K562 (cell line): ENCODE measurements at regions not wholly inside any gene's neighbourhood (a gene's known extent, or its start where the extent isn't known, plus 50 kb on each side); places are given as distances from the start of the nearest gene placed in this dataset.

Experiments
- ATAC-seq: fragments of 200-7000 bp; cut with Tn5 transposase; 3 replicates; pipeline ENCODE4 v1.9.1; 2020; ENCODE audit warnings: moderate library complexity
- BruUV-seq: library from RNA; stranded (reverse); fragments of 400-500 nt; replicated peaks from 2 replicates; lab custom pipeline; 2021; lab: Mats Ljungman, UMichigan
- CTCF ChIA-PET: fragments of 300-600 bp; formaldehyde crosslinking; extraction: SDS; loops from one replicate; lab custom pipeline; 2021; ENCODE audit warnings: low intra/inter-chr PET ratio; lab: Yijun Ruan, JAX
- POLR2A ChIA-PET: fragments of 300-600, 350-650 bp; sonication (Branson Sonifier 250); formaldehyde crosslinking; extraction: SDS; loops from one replicate; lab custom pipeline; 2021; ENCODE audit warnings: antibody characterized with exemption, inconsistent platforms; lab: Yijun Ruan, JAX
- DNase-seq, 4 experiments: peaks; one replicate each; pipeline versions ENCODE4 v3.0.0 to v3.0.0-alpha.2; 2011 to 2018; ENCODE audit warnings: low spot score in 3 of 4, mixed read lengths in 3 of 4; ENCODE audit errors: extremely low read depth in 1 of 4
- FAIRE-seq: peaks from 2 replicates; lab custom pipeline; 2011; peaks lifted over from hg19 to GRCh38; lab: Jason Lieb, UNC
- H2AFZ ChIP-seq: 2 replicates; pipeline ENCODE4 v1.6.0; 2011; ENCODE audit warnings: low read depth, low read length, control low read depth, inconsistent platforms
- H3K27ac ChIP-seq: fragments of 200-600 bp; 3 replicates; pipeline ENCODE4 v1.8.0; 2011; ENCODE audit warnings: low read depth, mild to moderate bottlenecking, control low read depth, inconsistent platforms, low read length, moderate library complexity, mixed read lengths; ENCODE audit errors: extremely low read depth
- H3K27me3 ChIP-seq, 2 experiments: fragments of 300-600 bp in 1 of 2; 2 replicates in 1 of 2; 3 replicates in 1 of 2; pipeline versions ENCODE4 v1.6.0 to v1.8.0; 2011; ENCODE audit warnings: inconsistent platforms in 2 of 2, low read length in 2 of 2, mild to moderate bottlenecking in 1 of 2, mixed read lengths in 1 of 2, moderate library complexity in 1 of 2; ENCODE audit not compliant: control insufficient read depth in 2 of 2, insufficient read depth in 2 of 2
- H3K36me3 ChIP-seq: fragments of 300-600 bp; 3 replicates; pipeline ENCODE4 v1.8.0; 2011; ENCODE audit warnings: mild to moderate bottlenecking, low read length, inconsistent platforms; ENCODE audit not compliant: control insufficient read depth, insufficient read depth
- H3K4me1 ChIP-seq, 2 experiments: fragments of 200-600 bp in 1 of 2; replicated peaks in 1 of 2; 2 replicates in 1 of 2; 3 replicates in 1 of 2; pipeline versions ENCODE4 v1.5.1 to v1.8.0; 2011; ENCODE audit warnings: inconsistent platforms in 2 of 2, low read length in 2 of 2, mild to moderate bottlenecking in 1 of 2, mixed read lengths in 1 of 2, moderate library complexity in 1 of 2; ENCODE audit not compliant: control insufficient read depth in 2 of 2, insufficient read depth in 2 of 2
- H3K4me2 ChIP-seq: 2 replicates; pipeline ENCODE4 v1.6.1; 2011; ENCODE audit warnings: low read length, control low read depth, inconsistent platforms, mixed read lengths; ENCODE audit not compliant: insufficient read depth
- H3K4me3 ChIP-seq: fragments of 200-600 bp; sonication (generic), shearing (Covaris generic); 2 replicates; pipeline ENCODE4 v1.5.1; 2016; ENCODE audit warnings: control low read depth, inconsistent platforms
- H3K79me2 ChIP-seq: fragments of 200-600 bp; 3 replicates; pipeline ENCODE4 v1.8.0; 2011; ENCODE audit warnings: low read length, inconsistent platforms; ENCODE audit not compliant: control insufficient read depth, insufficient read depth
- H3K9ac ChIP-seq, 2 experiments: 2 replicates each; pipeline versions ENCODE4 v1.6.0 to v1.6.1; 2011; ENCODE audit warnings: low read depth in 2 of 2, low read length in 2 of 2, control low read depth in 1 of 2, inconsistent platforms in 1 of 2, mild to moderate bottlenecking in 1 of 2, mixed read lengths in 1 of 2; ENCODE audit not compliant: insufficient read depth in 1 of 2
- H3K9me1 ChIP-seq: one replicate; pipeline ENCODE4 v1.6.0; 2011; ENCODE audit warnings: inconsistent platforms, mild to moderate bottlenecking, low read length, moderate library complexity; ENCODE audit not compliant: control insufficient read depth, insufficient read depth
- H3K9me3 ChIP-seq: replicated peaks from 2 replicates; pipeline ENCODE4 v1.5.1; 2011; ENCODE audit warnings: low read depth, low read length, inconsistent platforms; ENCODE audit not compliant: control insufficient read depth, insufficient read depth
- H4K20me1 ChIP-seq: replicated peaks from 2 replicates; pipeline ENCODE4 v1.6.1; 2011; ENCODE audit warnings: low read length, inconsistent platforms, mixed read lengths; ENCODE audit not compliant: control insufficient read depth, insufficient read depth
- BACH1 ChIP-seq: fragments of 200-800 bp; sonication (Bioruptor generic); IDR thresholded peaks from 2 replicates; pipeline ENCODE4 v1.6.1; 2016; ENCODE audit warnings: missing genetic modification characterization, missing compliant biosample characterization
- NEUROD1 ChIP-seq: fragments of 150-350 bp; IDR thresholded peaks from 2 replicates; pipeline ENCODE4 v1.6.1; 2014; ENCODE audit warnings: borderline replicate concordance, low read length, low read depth; ENCODE audit not compliant: partially characterized antibody
- RHOXF2B ChIP-seq: fragments of 250-450 bp; sonication (Bioruptor Pico); conservative IDR thresholded peaks from 2 replicates; pipeline ENCODE4 v1.5.1; 2021
- SMARCB1 ChIP-seq: IDR thresholded peaks from 2 replicates; pipeline ENCODE4 v1.6.1; 2011; ENCODE audit warnings: improper control_type of control experiment, low read depth; ENCODE audit not compliant: insufficient read length
- TAF1 ChIP-seq: IDR thresholded peaks from 2 replicates; pipeline ENCODE4 v1.6.1; 2011; ENCODE audit warnings: mild to moderate bottlenecking, low read length, moderate library complexity; ENCODE audit not compliant: insufficient read depth, control insufficient read depth, severe bottlenecking; ENCODE audit errors: extremely low read depth
- TOE1 ChIP-seq, 2 experiments: fragments of 450-650 bp in 1 of 2; sonication (generic) in 1 of 2; formaldehyde crosslinking in 1 of 2; IDR thresholded peaks; 2 replicates each; pipeline versions ENCODE4 v1.7.1 to v1.8.0; 2016 to 2022; ENCODE audit warnings: borderline replicate concordance in 2 of 2, mild to moderate bottlenecking in 2 of 2, antibody characterized with exemption in 1 of 2, inconsistent platforms in 1 of 2, low read depth in 1 of 2, missing genetic modification reagents in 1 of 2, moderate library complexity in 1 of 2
- ZEB2 ChIP-seq: fragments of 450-650 bp; IDR thresholded peaks from 2 replicates; pipeline ENCODE4 v1.6.1; 2016
- WGBS: fragments of 100-300 bp; shearing (Covaris generic); methylation state at CpG from one replicate; pipeline ENCODE4 v1.1.6; 2016; ENCODE audit warnings: low coverage, mixed read lengths; ENCODE audit not compliant: insufficient coverage; ENCODE audit errors: missing lambda C conversion rate; 5-methylcytosine and 5-hydroxymethylcytosine counted together
- in situ Hi-C: fragments of 300-500 bp; cut with MboI; formaldehyde crosslinking; loops from 4 replicates; pipeline ENCODE4 v1.15.0; 2018; ENCODE audit warnings: inconsistent platforms, mixed read lengths
- intact Hi-C: fragments of 100-400 bp; cut with micrococcal nuclease; formaldehyde crosslinking; loops from 2 replicates; pipeline ENCODE4 v1.14.2; 2022
- TF ChIP-seq, protein P1 (sequence below): IDR thresholded peaks from 2 replicates; pipeline ENCODE4 v1.6.1; 2016; ENCODE audit warnings: missing genetic modification characterization, missing compliant biosample characterization
- TF ChIP-seq, protein P2 (sequence below): IDR thresholded peaks from 2 replicates; pipeline ENCODE4 v1.6.1; 2012; ENCODE audit warnings: low read depth, low read length, improper control_type of control experiment, borderline replicate concordance
- TF ChIP-seq, protein P3 (sequence below): fragments of 450-650 bp; IDR thresholded peaks from 2 replicates; pipeline ENCODE4 v1.6.1; 2016; ENCODE audit warnings: missing biosample characterization, missing genetic modification characterization

DNA sequence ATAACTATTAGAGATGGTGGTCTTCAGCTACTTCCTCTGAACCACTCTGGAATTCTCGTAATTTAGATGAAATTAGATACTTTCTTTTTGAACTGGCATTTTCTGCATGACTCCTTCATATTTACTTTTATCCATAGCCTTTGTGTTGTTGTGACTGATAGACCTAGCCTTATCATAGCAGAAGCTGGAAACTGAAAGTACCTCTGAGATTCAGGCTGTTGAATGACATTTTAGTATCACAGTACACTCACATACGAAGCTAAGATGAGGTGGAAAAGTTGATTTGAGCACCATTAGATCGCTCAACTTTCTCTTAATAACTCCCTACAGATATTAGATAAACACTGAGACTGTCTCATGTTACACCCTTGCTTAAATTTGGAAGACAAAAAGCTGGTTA lies 525.1 kb upstream of the FBXO33 start:
- Histone ChIP-seq H3K27me3 (no peaks in the 10 kb centered on the region), H3K79me2 (no peaks in the 10 kb centered on the region)
- TF ChIP-seq NEUROD1 (no peak), RHOXF2B (CRISPR knock-in tag) (no peak), BACH1 (no peak)
- TF ChIP-seq, protein P1, sequence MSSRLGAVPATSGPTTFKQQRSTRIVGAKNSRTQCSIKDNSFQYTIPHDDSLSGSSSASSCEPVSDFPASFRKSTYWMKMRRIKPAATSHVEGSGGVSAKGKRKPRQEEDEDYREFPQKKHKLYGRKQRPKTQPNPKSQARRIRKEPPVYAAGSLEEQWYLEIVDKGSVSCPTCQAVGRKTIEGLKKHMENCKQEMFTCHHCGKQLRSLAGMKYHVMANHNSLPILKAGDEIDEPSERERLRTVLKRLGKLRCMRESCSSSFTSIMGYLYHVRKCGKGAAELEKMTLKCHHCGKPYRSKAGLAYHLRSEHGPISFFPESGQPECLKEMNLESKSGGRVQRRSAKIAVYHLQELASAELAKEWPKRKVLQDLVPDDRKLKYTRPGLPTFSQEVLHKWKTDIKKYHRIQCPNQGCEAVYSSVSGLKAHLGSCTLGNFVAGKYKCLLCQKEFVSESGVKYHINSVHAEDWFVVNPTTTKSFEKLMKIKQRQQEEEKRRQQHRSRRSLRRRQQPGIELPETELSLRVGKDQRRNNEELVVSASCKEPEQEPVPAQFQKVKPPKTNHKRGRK (tag) = no peak
- TF ChIP-seq, all 486 proteins: peak for 0
- no peaks in the 10 kb centered on the region for H3K9me1 ChIP-seq
- in situ Hi-C loops = no loop called here
- H2AFZ ChIP-seq = no peak overlapping the region
- H3K4me1 ChIP-seq = no peaks in the 10 kb centered on the region
- no peak overlapping the region for H3K4me3 ChIP-seq
- ChIA-PET CTCF (no interaction called here), POLR2A (no interaction called here)
- DNase-seq (no peak), FAIRE-seq (no peak), ATAC-seq (no peak)
- no peaks in the 10 kb centered on the region for H3K9me3 ChIP-seq
- intact Hi-C loops = no loop called here
- no TSS peak for BruUV-seq
- H3K36me3 ChIP-seq = no peaks in the 10 kb centered on the region
- no peak overlapping the region for H3K4me2 ChIP-seq
- H3K9ac ChIP-seq = no peak overlapping the region
- H3K27ac ChIP-seq = no peak overlapping the region
- 0% methylated on average over 3 of the region's 3 CpGs for WGBS
- H4K20me1 ChIP-seq = no peaks in the 10 kb centered on the region

DNA sequence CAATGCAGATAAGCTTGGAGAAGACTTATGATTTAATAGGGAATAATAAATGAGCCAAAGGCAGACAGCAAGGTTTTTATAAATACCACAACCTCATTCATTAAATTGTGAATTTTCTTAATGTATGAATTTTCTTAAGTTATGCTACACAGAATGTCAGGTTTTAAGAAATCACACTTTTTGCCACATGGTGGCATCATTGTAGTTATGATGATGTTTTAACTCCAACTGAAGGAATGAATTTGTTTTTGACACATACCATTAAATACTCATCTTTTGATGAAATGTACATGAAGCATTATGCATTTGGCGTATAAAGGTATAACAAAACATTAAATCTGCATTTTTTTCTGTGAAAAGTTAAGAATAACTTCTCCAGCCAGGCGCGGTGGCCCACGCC lies 524.1 kb upstream of the FBXO33 start:
- ATAC-seq = no peak
- no TSS peak for BruUV-seq
- Histone ChIP-seq H3K27ac (no peak overlapping the region), H4K20me1 (no peaks in the 10 kb centered on the region), H3K79me2 (no peaks in the 10 kb centered on the region), H3K9me3 (no peaks in the 10 kb centered on the region), H3K36me3 (no peaks in the 10 kb centered on the region), H3K4me1 (no peaks in the 10 kb centered on the region), H3K27me3 (no peaks in the 10 kb centered on the region), H3K4me3 (no peak overlapping the region), H3K9me1 (no peaks in the 10 kb centered on the region), H2AFZ (no peak overlapping the region), H3K9ac (no peak overlapping the region), H3K4me2 (no peak overlapping the region)
- DNase-seq = no peak
- in situ Hi-C loops (no loop called here), intact Hi-C loops (no loop called here)
- ChIA-PET POLR2A (no interaction called here), CTCF (no interaction called here)
- WGBS = 0% methylated on average over 1 of the region's 4 CpGs
- no peak for FAIRE-seq
- TF ChIP-seq SMARCB1 (no peak), ZEB2 (no peak), TAF1 (no peak), TOE1 (IDR thresholded peaks at IDR 0.05; ENCODE audit: borderline replicate concordance) (no peak), TOE1 (CRISPR knock-in tag; IDR thresholded peaks at IDR 0.05; ENCODE audit: borderline replicate concordance, low read depth) (no peak)
- TF ChIP-seq, protein P2, sequence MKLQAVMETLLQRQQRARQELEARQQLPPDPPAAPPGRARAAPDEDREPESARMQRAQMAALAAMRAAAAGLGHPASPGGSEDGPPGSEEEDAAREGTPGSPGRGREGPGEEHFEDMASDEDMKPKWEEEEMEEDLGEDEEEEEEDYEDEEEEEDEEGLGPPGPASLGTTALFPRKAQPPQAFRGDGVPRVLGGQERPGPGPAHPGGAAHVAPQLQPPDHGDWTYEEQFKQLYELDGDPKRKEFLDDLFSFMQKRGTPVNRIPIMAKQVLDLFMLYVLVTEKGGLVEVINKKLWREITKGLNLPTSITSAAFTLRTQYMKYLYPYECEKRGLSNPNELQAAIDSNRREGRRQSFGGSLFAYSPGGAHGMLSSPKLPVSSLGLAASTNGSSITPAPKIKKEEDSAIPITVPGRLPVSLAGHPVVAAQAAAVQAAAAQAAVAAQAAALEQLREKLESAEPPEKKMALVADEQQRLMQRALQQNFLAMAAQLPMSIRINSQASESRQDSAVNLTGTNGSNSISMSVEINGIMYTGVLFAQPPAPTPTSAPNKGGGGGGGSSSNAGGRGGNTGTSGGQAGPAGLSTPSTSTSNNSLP = no peak
- TF ChIP-seq, protein P3, sequence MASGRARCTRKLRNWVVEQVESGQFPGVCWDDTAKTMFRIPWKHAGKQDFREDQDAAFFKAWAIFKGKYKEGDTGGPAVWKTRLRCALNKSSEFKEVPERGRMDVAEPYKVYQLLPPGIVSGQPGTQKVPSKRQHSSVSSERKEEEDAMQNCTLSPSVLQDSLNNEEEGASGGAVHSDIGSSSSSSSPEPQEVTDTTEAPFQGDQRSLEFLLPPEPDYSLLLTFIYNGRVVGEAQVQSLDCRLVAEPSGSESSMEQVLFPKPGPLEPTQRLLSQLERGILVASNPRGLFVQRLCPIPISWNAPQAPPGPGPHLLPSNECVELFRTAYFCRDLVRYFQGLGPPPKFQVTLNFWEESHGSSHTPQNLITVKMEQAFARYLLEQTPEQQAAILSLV (tag) = no peak
